PC-3 (cell line): ENCODE measurements at regions not wholly inside any gene's neighbourhood (a gene's known extent, or its start where the extent isn't known, plus 50 kb on each side); places are given as distances from the start of the nearest gene placed in this dataset.
"Not testable (repeated sequence)": the region's sequence is repeated elsewhere in the genome, so short reads cannot be mapped to it uniquely, and the experiment has no call there.

ENCODE experiments used
- ATAC-seq: fragments of 200-7000 bp; cut with Tn5 transposase; 2 replicates; pipeline ENCODE4 v1.9.1; 2020; ENCODE audit warnings: mild to moderate bottlenecking, moderate library complexity
- BruUV-seq: library from RNA; stranded (reverse); fragments of 400-500 nt; replicated peaks from 2 replicates; lab custom pipeline; 2021; lab: Mats Ljungman, UMichigan
- CTCF ChIA-PET: fragments of 300-600 bp; sonication (Branson Sonifier 250); formaldehyde crosslinking; loops from one replicate; lab custom pipeline; 2022; ENCODE audit warnings: antibody characterized with exemption; lab: Charles Lee
- POLR2A ChIA-PET: fragments of 300-600 bp; sonication (Branson Sonifier 250); formaldehyde crosslinking; loops from one replicate; lab custom pipeline; 2022; ENCODE audit warnings: antibody characterized with exemption; ENCODE audit not compliant: unreplicated experiment; lab: Charles Lee
- DNase-seq: peaks from one replicate; pipeline ENCODE4 v3.0.0-alpha.2; 2015
- H2AFZ ChIP-seq: fragments of 300-600 bp; sonication (generic); 2 replicates; pipeline ENCODE4 v1.6.0; 2016; ENCODE audit warnings: antibody characterized with exemption, low read length
- H3F3A ChIP-seq: fragments of 300-600 bp; sonication (generic); one replicate; pipeline ENCODE4 v1.6.0; 2017; ENCODE audit warnings: antibody characterized with exemption, low read length, control low read depth, mild to moderate bottlenecking; ENCODE audit not compliant: unreplicated experiment
- H3K27ac ChIP-seq: fragments of 300-600 bp; sonication (generic); 2 replicates; pipeline ENCODE4 v1.5.1; 2016; ENCODE audit warnings: mild to moderate bottlenecking, low read length
- H3K27me3 ChIP-seq: fragments of 300-600 bp; sonication (generic); 2 replicates; pipeline ENCODE4 v1.6.1; 2016; ENCODE audit warnings: low read length, mixed read lengths
- H3K36me3 ChIP-seq: fragments of 300-600 bp; sonication (generic); 2 replicates; pipeline ENCODE4 v1.6.1; 2016; ENCODE audit warnings: low read depth, mixed run types, low read length, mixed read lengths
- H3K4me1 ChIP-seq: fragments of 300-600 bp; sonication (generic); 2 replicates; pipeline ENCODE4 v1.5.1; 2016; ENCODE audit warnings: low read length; ENCODE audit not compliant: insufficient read depth
- H3K4me2 ChIP-seq: fragments of 300-600 bp; sonication (generic); 2 replicates; pipeline ENCODE4 v1.6.0; 2016; ENCODE audit warnings: low read length
- H3K4me3 ChIP-seq: fragments of 300-600 bp; sonication (generic); 2 replicates; pipeline ENCODE4 v1.5.1; 2016; ENCODE audit warnings: mild to moderate bottlenecking, low read length, mixed read lengths
- H3K79me2 ChIP-seq: fragments of 300-600 bp; sonication (generic); 2 replicates; pipeline ENCODE4 v1.6.1; 2017; ENCODE audit warnings: low read length, mixed read lengths
- H3K9ac ChIP-seq: fragments of 300-600 bp; sonication (generic); 2 replicates; pipeline ENCODE4 v1.6.0; 2016; ENCODE audit warnings: mild to moderate bottlenecking, low read length
- H3K9me2 ChIP-seq: fragments of 300-600 bp; sonication (generic); replicated peaks from 2 replicates; pipeline ENCODE4 v1.6.1; 2016; ENCODE audit warnings: mixed run types, low read length, mixed read lengths
- H3K9me3 ChIP-seq: fragments of 300-600 bp; sonication (generic); 2 replicates; pipeline ENCODE4 v1.6.1; 2016; ENCODE audit warnings: low read length, mixed read lengths
- H4K20me1 ChIP-seq: fragments of 300-600 bp; sonication (generic); 2 replicates; pipeline ENCODE4 v1.6.1; 2016; ENCODE audit warnings: low read length, mixed read lengths
- EZH2 ChIP-seq: fragments of 300-600 bp; sonication (generic); IDR thresholded peaks from one replicate; pipeline ENCODE4 v1.6.1; 2017; ENCODE audit warnings: antibody characterized with exemption, mild to moderate bottlenecking, low read length; ENCODE audit not compliant: unreplicated experiment
- EZH2phosphoT487 ChIP-seq: fragments of 300-600 bp; sonication (generic); IDR thresholded peaks from 2 replicates; pipeline ENCODE4 v1.6.1; 2018; ENCODE audit warnings: mild to moderate bottlenecking, antibody characterized with exemption, low read length, borderline replicate concordance
- intact Hi-C: fragments of 100-400 bp; cut with micrococcal nuclease; formaldehyde crosslinking; loops from 2 replicates; pipeline ENCODE4 v1.9.0; 2023
- TF ChIP-seq, protein P1 (sequence below): fragments of 300-600 bp; sonication (generic); conservative IDR thresholded peaks from 2 replicates; pipeline ENCODE4 v1.5.1; 2017; ENCODE audit warnings: antibody characterized with exemption, low read depth, mild to moderate bottlenecking, low read length

DNA sequence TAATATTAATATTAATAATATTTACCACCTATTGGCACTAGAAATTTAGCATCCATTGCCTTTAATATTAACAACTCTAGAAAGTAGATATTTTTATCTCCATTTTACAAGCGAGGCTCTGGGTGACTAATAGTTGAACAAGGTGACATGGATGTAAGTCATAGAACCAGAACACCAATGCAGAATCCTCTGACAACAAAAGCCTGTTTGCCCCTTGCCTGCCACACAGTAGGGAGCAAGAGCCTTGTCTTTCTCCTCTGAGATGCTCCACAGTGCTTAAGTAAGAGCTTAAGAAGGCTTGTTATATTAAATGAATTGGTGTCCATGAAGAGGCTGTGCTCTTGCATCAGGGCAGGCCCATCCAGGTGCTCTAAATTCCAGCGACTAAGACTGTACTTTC is 51.2 kb upstream of the LBX1 start:
- H3K27me3 ChIP-seq = no peaks in the 10 kb centered on the region
- no peaks in the 10 kb centered on the region for H3K36me3 ChIP-seq
- ChIA-PET POLR2A (no interaction called here), CTCF (no interaction called here)
- no peaks in the 10 kb centered on the region for H4K20me1 ChIP-seq
- H3K79me2 ChIP-seq = no peaks in the 10 kb centered on the region
- H2AFZ ChIP-seq = no peak overlapping the region
- no peaks in the 10 kb centered on the region for H3K9me3 ChIP-seq
- H3K9me2 ChIP-seq = no peaks in the 10 kb centered on the region
- intact Hi-C loops = no loop called here
- H3K27ac ChIP-seq = no peak overlapping the region
- no peak overlapping the region for H3K4me2 ChIP-seq
- TF ChIP-seq, protein P1, sequence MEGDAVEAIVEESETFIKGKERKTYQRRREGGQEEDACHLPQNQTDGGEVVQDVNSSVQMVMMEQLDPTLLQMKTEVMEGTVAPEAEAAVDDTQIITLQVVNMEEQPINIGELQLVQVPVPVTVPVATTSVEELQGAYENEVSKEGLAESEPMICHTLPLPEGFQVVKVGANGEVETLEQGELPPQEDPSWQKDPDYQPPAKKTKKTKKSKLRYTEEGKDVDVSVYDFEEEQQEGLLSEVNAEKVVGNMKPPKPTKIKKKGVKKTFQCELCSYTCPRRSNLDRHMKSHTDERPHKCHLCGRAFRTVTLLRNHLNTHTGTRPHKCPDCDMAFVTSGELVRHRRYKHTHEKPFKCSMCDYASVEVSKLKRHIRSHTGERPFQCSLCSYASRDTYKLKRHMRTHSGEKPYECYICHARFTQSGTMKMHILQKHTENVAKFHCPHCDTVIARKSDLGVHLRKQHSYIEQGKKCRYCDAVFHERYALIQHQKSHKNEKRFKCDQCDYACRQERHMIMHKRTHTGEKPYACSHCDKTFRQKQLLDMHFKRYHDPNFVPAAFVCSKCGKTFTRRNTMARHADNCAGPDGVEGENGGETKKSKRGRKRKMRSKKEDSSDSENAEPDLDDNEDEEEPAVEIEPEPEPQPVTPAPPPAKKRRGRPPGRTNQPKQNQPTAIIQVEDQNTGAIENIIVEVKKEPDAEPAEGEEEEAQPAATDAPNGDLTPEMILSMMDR = no peak
- TF ChIP-seq EZH2phosphoT487 = no peak
- no peak for TF ChIP-seq EZH2
- BruUV-seq = no TSS peak
- no peak overlapping the region for H3K9ac ChIP-seq
- H3K4me3 ChIP-seq = no peak overlapping the region
- no peaks in the 10 kb centered on the region for H3F3A ChIP-seq
- DNase-seq (peak; percentile 58), ATAC-seq (peak; percentile 71)
- H3K4me1 ChIP-seq = peaks cover 3% of the 10 kb centered on the region; the same call in 1 of the 2 replicates

DNA sequence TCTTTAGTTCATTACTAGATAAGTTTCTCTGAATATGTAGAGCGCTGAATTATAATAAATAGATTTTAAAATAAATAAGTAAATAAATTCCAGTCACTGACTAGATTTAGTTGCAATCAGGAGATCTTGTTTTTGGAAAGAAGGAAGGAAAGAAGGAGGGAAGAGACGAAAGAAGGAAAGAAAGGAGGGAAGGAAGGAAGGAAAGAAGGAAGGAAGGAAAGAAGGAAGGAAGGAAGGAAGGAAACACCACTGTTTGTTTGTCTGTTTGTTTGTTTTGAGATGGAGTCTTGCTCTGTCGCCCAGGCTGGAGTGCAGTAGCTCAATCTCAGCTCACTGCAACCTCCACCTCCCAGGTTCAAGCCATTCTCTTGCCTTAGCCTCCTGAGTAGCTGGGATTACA is 51.7 kb upstream of the LBX1 start:
- H3F3A ChIP-seq, H3K27ac ChIP-seq, DNase-seq, H3K4me1 ChIP-seq, H3K27me3 ChIP-seq, H3K9ac ChIP-seq, H2AFZ ChIP-seq, POLR2A ChIA-PET, BruUV-seq, CTCF ChIA-PET, H3K4me2 ChIP-seq, H3K79me2 ChIP-seq, H3K9me3 ChIP-seq, ATAC-seq, H3K36me3 ChIP-seq, intact Hi-C loops, H3K4me3 ChIP-seq, H3K9me2 ChIP-seq, H4K20me1 ChIP-seq: not testable (repeated sequence)

- intact Hi-C loops = no loop called here
- no peak for TF ChIP-seq EZH2phosphoT487
- TF ChIP-seq EZH2 = no peak
- TF ChIP-seq, protein P1 = no peak
- Histone ChIP-seq H3F3A (no peaks in the 10 kb centered on the region), H3K4me3 (no peak overlapping the region), H4K20me1 (no peaks in the 10 kb centered on the region), H3K9me3 (no peaks in the 10 kb centered on the region), H2AFZ (no peak overlapping the region), H3K9me2 (no peaks in the 10 kb centered on the region), H3K4me1 (peaks cover 3% of the 10 kb centered on the region; the same call in 1 of the 2 replicates), H3K27me3 (no peaks in the 10 kb centered on the region), H3K4me2 (no peak overlapping the region), H3K27ac (no peak overlapping the region), H3K9ac (no peak overlapping the region), H3K79me2 (no peaks in the 10 kb centered on the region), H3K36me3 (no peaks in the 10 kb centered on the region)
- no TSS peak for BruUV-seq
- ChIA-PET CTCF (no interaction called here), POLR2A (no interaction called here)
- ATAC-seq = no peak
- no peak for DNase-seq
Measured at GRCh38 chr10:101282947-101283346, 53.7 kb upstream of the LBX1 start.
